NCI-H1092 treated with DMSO at 0.1 percent for 48 hours (cell line): ENCODE measurements at regions not wholly inside any gene's neighbourhood (a gene's known extent, or its start where the extent isn't known, plus 50 kb on each side); places are given as distances from the start of the nearest gene placed in this dataset.
"Not testable (repeated sequence)": the region's sequence is repeated elsewhere in the genome, so short reads cannot be mapped to it uniquely, and the experiment has no call there.

Experiments
- DNase-seq: peaks from one replicate; lab custom pipeline; 2025; lab: John Stamatoyannopoulos, UW

- no peak for DNase-seq
Measured at GRCh38 chr2:8589721-8590120, 92.1 kb upstream of the ID2 start.

GRCh38 chr2:8590938-8591337, 90.9 kb upstream of the ID2 start:
- DNase-seq = no peak

GRCh38 chr2:8592736-8593135, 89.1 kb upstream of the ID2 start:
- DNase-seq = no peak

GRCh38 chr2:8593243-8593642, 88.6 kb upstream of the ID2 start:
- DNase-seq = no peak

GRCh38 chr2:8594731-8595427, 87.0 kb upstream of the ID2 start:
- DNase-seq = no peak

- DNase-seq = no peak
Measured at GRCh38 chr2:8595428-8595805, 86.4 kb upstream of the ID2 start.

GRCh38 chr2:8595811-8596600, 85.8 kb upstream of the ID2 start:
- no peak for DNase-seq

GRCh38 chr2:8597094-8597493, 84.8 kb upstream of the ID2 start:
- no peak for DNase-seq

GRCh38 chr2:8597559-8598225, 84.2 kb upstream of the ID2 start:
- no peak for DNase-seq

GRCh38 chr2:8598295-8599165, 83.3 kb upstream of the ID2 start:
- no peak for DNase-seq

GRCh38 chr2:8599421-8600242, 82.2 kb upstream of the ID2 start:
- DNase-seq = no peak

GRCh38 chr2:8600456-8600855, 81.4 kb upstream of the ID2 start:
- no peak for DNase-seq

GRCh38 chr2:8602809-8603208, 79.0 kb upstream of the ID2 start:
- no peak for DNase-seq

- DNase-seq = not testable (repeated sequence)
Measured at GRCh38 chr2:8603356-8603755, 78.5 kb upstream of the ID2 start.

GRCh38 chr2:8604262-8604661, 77.6 kb upstream of the ID2 start:
- no peak for DNase-seq

- DNase-seq = no peak
Measured at GRCh38 chr2:8605351-8606065, 76.3 kb upstream of the ID2 start.

- no peak for DNase-seq
Measured at GRCh38 chr2:8606226-8606625, 75.6 kb upstream of the ID2 start.

GRCh38 chr2:8606649-8607550, 75.0 kb upstream of the ID2 start:
- DNase-seq = no peak

- DNase-seq = no peak
Measured at GRCh38 chr2:8607606-8608005, 74.2 kb upstream of the ID2 start.
